Gastrocnemius medialis (tissue), 4 donors: ENCODE measurements at regions not wholly inside any gene's neighbourhood (a gene's known extent, or its start where the extent isn't known, plus 50 kb on each side); places are given as distances from the start of the nearest gene placed in this dataset.

Experiments used
- POLR2A ChIP-seq, 2 donors: fragments of 450-650 bp; IDR thresholded peaks; one replicate each; pipeline ENCODE4 v1.6.1; 2017; ENCODE audit warnings: antibody characterized with exemption in 2 of 2, mild to moderate bottlenecking in 2 of 2, moderate library complexity in 2 of 2
- TF ChIP-seq, protein P1 (sequence below), 5 experiments: fragments of 450-650 bp in 3 of 5; fragments of 200-600 bp in 2 of 5; sonication (generic) in 2 of 5; IDR thresholded peaks in 4 of 5; conservative IDR thresholded peaks in 1 of 5; 1 replicate in 4 of 5; 2 replicates in 1 of 5; pipeline ENCODE4 v1.5.1; 2016 to 2019; ENCODE audit warnings: antibody characterized with exemption in 5 of 5, mild to moderate bottlenecking in 3 of 5, moderate library complexity in 3 of 5

DNA sequence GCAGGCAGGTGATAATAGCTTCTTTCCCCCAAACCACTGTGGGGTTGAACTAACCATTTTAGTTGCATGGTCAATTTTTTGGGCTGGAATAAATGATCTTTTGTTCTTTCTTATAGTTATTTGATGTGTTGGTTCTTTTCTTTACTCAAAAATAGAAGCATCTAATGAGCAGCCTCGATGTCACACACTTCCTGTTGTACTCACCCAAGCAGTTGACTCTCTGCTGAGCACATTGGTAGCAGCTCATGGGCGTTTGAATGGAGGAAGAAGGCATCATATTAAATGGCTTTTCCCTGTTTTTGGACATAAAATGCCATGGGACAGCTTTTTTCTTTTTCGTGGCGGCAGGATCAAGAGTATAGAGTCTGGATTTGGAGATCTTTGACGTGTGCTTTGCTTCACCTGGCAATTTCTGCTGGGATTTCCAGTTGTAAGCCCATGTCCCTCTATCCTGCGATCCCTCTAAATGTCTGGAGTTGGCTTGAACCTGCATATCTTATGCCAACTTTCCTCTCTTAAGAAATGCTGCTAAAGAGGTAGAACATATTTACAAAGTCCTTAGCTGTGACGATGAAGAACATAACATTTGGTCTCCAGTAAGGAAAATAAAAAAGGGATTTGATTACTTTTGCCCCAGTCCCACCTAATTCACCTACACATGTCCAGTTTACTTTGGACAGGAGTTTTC is 268.3 kb downstream of the PRL start:
- TF ChIP-seq, protein P1, sequence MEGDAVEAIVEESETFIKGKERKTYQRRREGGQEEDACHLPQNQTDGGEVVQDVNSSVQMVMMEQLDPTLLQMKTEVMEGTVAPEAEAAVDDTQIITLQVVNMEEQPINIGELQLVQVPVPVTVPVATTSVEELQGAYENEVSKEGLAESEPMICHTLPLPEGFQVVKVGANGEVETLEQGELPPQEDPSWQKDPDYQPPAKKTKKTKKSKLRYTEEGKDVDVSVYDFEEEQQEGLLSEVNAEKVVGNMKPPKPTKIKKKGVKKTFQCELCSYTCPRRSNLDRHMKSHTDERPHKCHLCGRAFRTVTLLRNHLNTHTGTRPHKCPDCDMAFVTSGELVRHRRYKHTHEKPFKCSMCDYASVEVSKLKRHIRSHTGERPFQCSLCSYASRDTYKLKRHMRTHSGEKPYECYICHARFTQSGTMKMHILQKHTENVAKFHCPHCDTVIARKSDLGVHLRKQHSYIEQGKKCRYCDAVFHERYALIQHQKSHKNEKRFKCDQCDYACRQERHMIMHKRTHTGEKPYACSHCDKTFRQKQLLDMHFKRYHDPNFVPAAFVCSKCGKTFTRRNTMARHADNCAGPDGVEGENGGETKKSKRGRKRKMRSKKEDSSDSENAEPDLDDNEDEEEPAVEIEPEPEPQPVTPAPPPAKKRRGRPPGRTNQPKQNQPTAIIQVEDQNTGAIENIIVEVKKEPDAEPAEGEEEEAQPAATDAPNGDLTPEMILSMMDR (IDR thresholded peaks at IDR 0.05 in 4 of 5, conservative IDR thresholded peaks at IDR 0.05 in 1 of 5) = no peak
- no peak for TF ChIP-seq POLR2A (IDR thresholded peaks at IDR 0.05)
